Breast epithelium (tissue), 4 donors: ENCODE measurements at regions not wholly inside any gene's neighbourhood (a gene's known extent, or its start where the extent isn't known, plus 50 kb on each side); places are given as distances from the start of the nearest gene placed in this dataset.

Experiments used
- DNase-seq, 2 donors: peaks; one replicate each; pipeline ENCODE4 v3.0.0-alpha.2; 2019; ENCODE audit warnings: low spot score in 2 of 2
- H3K27ac ChIP-seq, 2 donors: fragments of 200-600 bp; sonication (generic) in 1 of 2; one replicate each; pipeline ENCODE4 v1.5.1; 2016 to 2019; ENCODE audit warnings: mild to moderate bottlenecking in 1 of 2
- H3K27me3 ChIP-seq, 2 donors: fragments of 200-600 bp; sonication (generic) in 1 of 2; one replicate each; pipeline versions ENCODE4 v1.5.1 to v1.6.0; 2017 to 2019; ENCODE audit warnings: control low read depth in 1 of 2, mild to moderate bottlenecking in 1 of 2
- H3K36me3 ChIP-seq: fragments of 200-600 bp; one replicate; pipeline ENCODE4 v1.5.1; 2019
- H3K4me1 ChIP-seq, 2 donors: fragments of 200-600 bp; sonication (generic); one replicate each; pipeline ENCODE4 v1.5.1; 2016 to 2019; ENCODE audit warnings: control low read depth in 1 of 2
- H3K4me3 ChIP-seq, 3 donors: fragments of 200-600 bp; sonication (generic); 1 replicate in 2 of 3; 2 replicates in 1 of 3; pipeline ENCODE4 v1.5.1; 2016 to 2019; ENCODE audit warnings: mild to moderate bottlenecking in 3 of 3, moderate library complexity in 2 of 3
- H3K9me3 ChIP-seq, 2 donors: fragments of 200-600 bp; sonication (generic) in 1 of 2; one replicate each; pipeline ENCODE4 v1.5.1; 2016 to 2019; ENCODE audit warnings: control low read depth in 1 of 2
- CTCF ChIP-seq, 3 donors: fragments of 450-650 bp; IDR thresholded peaks; one replicate each; pipeline ENCODE4 v1.5.1; 2016 to 2017; ENCODE audit warnings: antibody characterized with exemption in 3 of 3, mild to moderate bottlenecking in 3 of 3, moderate library complexity in 3 of 3
- POLR2A ChIP-seq: fragments of 450-650 bp; IDR thresholded peaks from one replicate; pipeline ENCODE4 v1.6.1; 2016; ENCODE audit warnings: antibody characterized with exemption, mild to moderate bottlenecking, moderate library complexity
- POLR2AphosphoS5 ChIP-seq, 3 donors: sonication (generic); formaldehyde crosslinking; IDR thresholded peaks; one replicate each; pipeline ENCODE4 v1.6.1; 2017; ENCODE audit warnings: antibody characterized with exemption in 3 of 3
- intact Hi-C: fragments of 100-400 bp; cut with DNase I; formaldehyde crosslinking; loops from one replicate; pipeline ENCODE4 v1.15.1; 2023; ENCODE audit warnings: low total_unique reads

GRCh38 chr3:106758459-106758858 is 618.8 kb upstream of the CCDC54 start:
- Histone ChIP-seq H3K36me3 (no peaks in the 10 kb centered on the region), H3K4me3 (no peak overlapping the region), H3K27me3 (no peaks in the 10 kb centered on the region), H3K27ac (no peak overlapping the region), H3K9me3 (peaks cover 8 to 16% of the 10 kb centered on the region in 2 donors), H3K4me1 (no peaks in the 10 kb centered on the region)
- TF ChIP-seq CTCF (IDR thresholded peaks at IDR 0.05) (no peak), POLR2AphosphoS5 (IDR thresholded peaks at IDR 0.05) (no peak), POLR2A (no peak)
- no peak for DNase-seq
- intact Hi-C loops, result no loop called here

GRCh38 chr3:106759731-106760130 is 617.5 kb upstream of the CCDC54 start:
- no peaks in the 10 kb centered on the region for H3K36me3 ChIP-seq
- H3K27me3 ChIP-seq, result no peaks in the 10 kb centered on the region
- H3K4me3 ChIP-seq, result no peak overlapping the region
- no peaks in the 10 kb centered on the region for H3K4me1 ChIP-seq
- H3K27ac ChIP-seq, result no peak overlapping the region
- intact Hi-C loops, result no loop called here
- H3K9me3 ChIP-seq, result peaks cover 8 to 12% of the 10 kb centered on the region in 2 donors
- TF ChIP-seq POLR2A, result no peak
- no peak for TF ChIP-seq POLR2AphosphoS5 (IDR thresholded peaks at IDR 0.05)
- no peak for TF ChIP-seq CTCF (IDR thresholded peaks at IDR 0.05)
- DNase-seq, result no peak

GRCh38 chr3:106765342-106765741 is 611.9 kb upstream of the CCDC54 start:
- Histone ChIP-seq H3K27ac (no peak overlapping the region), H3K4me3 (no peak overlapping the region), H3K36me3 (no peaks in the 10 kb centered on the region), H3K4me1 (no peaks in the 10 kb centered on the region), H3K9me3 (no peaks in the 10 kb centered on the region), H3K27me3 (no peaks in the 10 kb centered on the region)
- TF ChIP-seq POLR2A (no peak), CTCF (IDR thresholded peaks at IDR 0.05) (no peak), POLR2AphosphoS5 (IDR thresholded peaks at IDR 0.05) (no peak)
- no peak for DNase-seq
- intact Hi-C loops, result no loop called here

GRCh38 chr3:106768941-106769480 is 608.2 kb upstream of the CCDC54 start:
- intact Hi-C loops, result no loop called here

GRCh38 chr3:106773795-106774194 is 603.4 kb upstream of the CCDC54 start:
- no peaks in the 10 kb centered on the region for H3K9me3 ChIP-seq
- H3K27ac ChIP-seq, result no peak overlapping the region
- no peaks in the 10 kb centered on the region for H3K27me3 ChIP-seq
- TF ChIP-seq POLR2AphosphoS5 (IDR thresholded peaks at IDR 0.05), result no peak
- no peak for TF ChIP-seq CTCF (IDR thresholded peaks at IDR 0.05)
- H3K36me3 ChIP-seq, result no peaks in the 10 kb centered on the region
- DNase-seq, result no peak
- no peak overlapping the region for H3K4me3 ChIP-seq
- intact Hi-C loops, result no loop called here
- no peaks in the 10 kb centered on the region for H3K4me1 ChIP-seq

More at GRCh38 chr3:106768941-106769480, 608.2 kb upstream of the CCDC54 start:
- H3K4me1 ChIP-seq, result no peaks in the 10 kb centered on the region
- no peak for DNase-seq
- no peaks in the 10 kb centered on the region for H3K27me3 ChIP-seq
- TF ChIP-seq POLR2A, result no peak
- no peak for TF ChIP-seq POLR2AphosphoS5 (IDR thresholded peaks at IDR 0.05)
- no peak for TF ChIP-seq CTCF (IDR thresholded peaks at IDR 0.05)
- H3K9me3 ChIP-seq, result no peaks in the 10 kb centered on the region
- H3K4me3 ChIP-seq, result no peak overlapping the region
- H3K36me3 ChIP-seq, result no peaks in the 10 kb centered on the region
- H3K27ac ChIP-seq, result no peak overlapping the region
